GM23338 (cell line): ENCODE measurements at regions not wholly inside any gene's neighbourhood (a gene's known extent, or its start where the extent isn't known, plus 50 kb on each side); places are given as distances from the start of the nearest gene placed in this dataset.

Experiments
- CREB1 ChIP-seq: fragments of 250-450 bp; sonication (Bioruptor Pico); IDR thresholded peaks from 2 replicates; pipeline ENCODE4 v1.5.0; 2020; ENCODE audit warnings: low read depth, mild to moderate bottlenecking, moderate library complexity
- CTCF ChIP-seq, 2 experiments: fragments of 200-600 bp in 1 of 2; sonication (generic) in 1 of 2; conservative IDR thresholded peaks; 2 replicates each; pipeline versions ENCODE4 v1.5.1 to v1.6.1; 2016 to 2017; ENCODE audit warnings: antibody characterized with exemption in 2 of 2, low read depth in 2 of 2, mild to moderate bottlenecking in 2 of 2, moderate library complexity in 1 of 2
- EZH2 ChIP-seq: fragments of 200-600 bp; sonication (generic); IDR thresholded peaks from one replicate; pipeline ENCODE4 v1.8.0; 2017; ENCODE audit warnings: antibody characterized with exemption, mild to moderate bottlenecking, low read depth; ENCODE audit not compliant: unreplicated experiment
- POLR2AphosphoS5 ChIP-seq: IDR thresholded peaks from 2 replicates; pipeline ENCODE4 v1.6.1; 2016; ENCODE audit warnings: antibody characterized with exemption, low read depth

DNA sequence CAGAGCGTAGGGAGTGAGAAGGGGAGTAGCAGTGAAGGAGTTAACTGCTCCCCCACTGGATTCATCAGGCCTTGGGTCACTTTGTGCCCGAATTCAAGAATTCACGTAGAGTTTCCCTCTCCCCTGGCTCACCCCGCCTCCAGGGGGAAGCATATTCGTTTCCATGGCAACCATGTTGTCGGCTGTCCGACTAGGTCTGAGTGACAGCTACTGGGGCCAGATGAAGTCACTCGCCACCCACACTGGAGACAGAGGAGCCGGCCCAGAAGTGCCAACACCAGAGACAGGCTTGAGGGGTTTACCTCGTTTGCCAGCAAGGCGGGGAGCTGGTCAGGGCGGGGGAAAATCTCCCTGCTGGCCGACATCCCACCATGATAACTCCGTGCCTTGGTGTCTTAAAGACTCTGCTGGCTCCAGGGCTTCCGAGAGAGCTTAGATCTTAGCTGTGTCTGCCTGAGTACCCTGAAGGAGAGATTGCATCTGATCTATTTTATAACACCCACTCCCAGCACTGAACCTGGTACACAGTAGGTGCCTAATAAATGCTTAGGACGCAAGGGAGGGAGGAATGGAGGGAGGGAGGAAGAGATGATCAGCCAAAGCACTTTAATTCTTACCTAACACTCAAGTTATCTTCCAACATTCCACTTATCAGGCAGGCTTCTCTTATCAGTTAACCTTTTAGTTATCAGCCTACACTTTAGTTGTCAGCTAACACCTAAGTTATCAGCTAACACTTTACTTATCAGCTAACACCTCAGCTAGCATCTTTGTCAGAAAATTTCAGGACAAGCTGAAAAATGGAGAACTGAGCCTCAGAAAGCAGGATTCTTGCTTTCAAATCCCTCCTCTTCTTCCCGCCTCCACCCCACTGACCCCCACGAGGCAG is 57.2 kb upstream of the ZNRF4 start:
- TF ChIP-seq POLR2AphosphoS5 (no peak), CTCF (conservative IDR thresholded peaks at IDR 0.05; ENCODE audit: low read depth in 2 of 2) (0 out of 4 replicates have a peak, but pooled peaks of 1 of the 2 experiments have one; percentile 5), EZH2 (no peak), CREB1 (CRISPR knock-in tag) (no peak)
